GM19025 (cell line): ENCODE measurements at regions not wholly inside any gene's neighbourhood (a gene's known extent, or its start where the extent isn't known, plus 50 kb on each side); places are given as distances from the start of the nearest gene placed in this dataset.

Source experiments
- ATAC-seq: cut with Tn5 transposase; IDR thresholded peaks from one replicate; pipeline ENCODE4 v1.9.1; 2021; ENCODE audit warnings: mild to moderate bottlenecking, low read depth, moderate library complexity; ENCODE audit not compliant: unreplicated experiment

GRCh38 chr15:69648775-69649735 lies 196.4 kb downstream of the RPLP1 start:
- ATAC-seq, result no peak

DNA sequence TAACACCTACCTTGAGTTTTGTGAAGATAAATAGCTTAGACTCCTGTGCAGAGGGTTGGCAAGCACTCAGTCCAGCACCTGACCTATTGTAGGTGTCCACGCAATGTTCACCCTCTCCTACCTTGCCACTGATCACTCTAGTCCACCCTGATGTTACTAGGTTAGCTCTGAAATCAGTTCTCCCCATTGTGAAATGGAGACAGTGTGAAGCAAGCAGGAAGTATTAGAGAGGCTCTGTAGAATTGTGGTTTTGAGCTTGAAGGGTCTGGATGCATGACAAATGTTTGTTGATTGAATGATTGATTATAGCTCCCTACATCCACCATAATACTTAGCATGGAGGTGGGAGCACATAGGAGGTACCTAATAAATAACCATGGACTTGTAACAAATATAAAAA lies 199.7 kb downstream of the RPLP1 start:
- no peak for ATAC-seq

DNA sequence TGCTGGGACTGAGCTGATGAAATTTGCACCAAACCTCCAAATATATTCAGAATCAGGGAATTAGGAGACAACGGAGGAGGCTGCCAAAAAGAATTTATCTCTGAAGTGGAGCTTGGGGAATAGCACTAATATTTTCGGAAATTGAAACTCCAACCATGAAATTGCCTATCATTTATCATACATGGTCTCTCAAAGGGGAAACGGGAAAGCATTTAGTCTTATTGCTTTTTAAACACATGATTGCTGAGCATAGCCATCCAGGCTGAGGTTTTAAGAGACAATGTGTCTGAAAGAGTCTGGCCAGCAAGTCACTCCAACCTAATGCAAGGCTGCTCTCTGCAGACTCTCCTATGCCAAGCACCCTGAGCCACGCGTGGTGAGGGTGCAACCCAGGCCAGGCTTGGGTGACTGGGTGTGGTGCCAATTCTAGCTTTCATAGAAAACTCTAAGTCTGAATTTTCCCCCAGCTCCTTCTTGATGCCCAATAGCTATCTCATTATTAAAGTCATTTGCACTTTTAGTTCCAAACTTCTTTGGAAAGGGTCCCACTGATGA lies 200.2 kb downstream of the RPLP1 start:
- no peak for ATAC-seq

DNA sequence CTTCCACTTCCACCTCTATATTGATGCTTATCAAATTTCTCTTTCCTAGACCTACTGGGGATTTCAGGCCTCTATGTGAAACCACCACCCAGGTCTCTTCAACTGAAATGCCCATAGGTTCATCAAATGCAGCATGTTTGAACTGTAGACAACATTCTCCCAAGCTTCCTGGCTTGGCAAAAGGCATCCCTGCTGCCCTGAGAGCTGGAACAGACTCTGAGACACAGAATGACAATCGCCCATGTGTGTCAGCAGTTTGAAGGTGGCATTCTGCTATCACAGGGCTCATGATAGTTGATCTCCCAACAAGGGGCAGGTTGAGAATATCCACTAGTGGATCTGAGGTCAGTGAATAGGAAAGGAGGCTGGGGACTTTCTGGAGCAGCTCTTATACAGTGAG lies 200.7 kb downstream of the RPLP1 start:
- ATAC-seq, result no peak

- ATAC-seq, result no peak
Measured at GRCh38 chr15:69653846-69654245, 201.2 kb downstream of the RPLP1 start.

DNA sequence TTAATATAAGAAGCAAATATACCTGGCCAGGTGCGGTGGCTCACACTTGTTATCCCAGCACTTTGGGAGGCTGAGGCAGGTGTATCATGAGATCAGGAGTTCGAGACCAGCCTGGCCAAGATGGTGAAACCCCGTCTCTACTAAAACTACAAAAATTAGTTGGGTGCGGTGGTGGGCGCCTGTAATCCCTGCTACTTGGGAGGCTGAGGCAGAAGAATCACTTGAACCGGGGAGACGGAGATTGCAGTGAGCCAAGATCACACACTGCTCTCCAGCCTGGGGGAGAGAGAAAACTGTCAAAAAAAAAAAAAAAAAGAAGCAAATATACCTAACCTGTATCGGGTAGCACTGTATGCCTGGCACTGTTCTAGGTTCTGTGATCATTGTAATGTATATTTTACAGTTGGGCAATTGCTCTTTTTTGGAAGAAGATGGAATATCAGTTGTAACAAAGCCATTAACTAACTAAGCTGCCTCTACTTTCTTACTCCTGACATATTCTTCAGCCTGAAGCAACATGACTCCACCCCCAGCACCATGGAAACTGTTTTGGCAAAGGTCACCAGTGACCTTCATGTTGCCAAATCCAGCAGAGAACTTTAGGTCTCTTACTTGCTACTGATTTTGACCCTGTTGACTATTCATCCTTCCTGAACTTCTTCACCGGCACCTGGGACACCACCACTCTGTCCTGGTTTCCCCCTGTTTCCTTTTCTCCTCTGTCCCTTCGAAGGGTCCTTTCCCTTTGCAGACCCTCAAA lies 203.8 kb downstream of the RPLP1 start:
- ATAC-seq, result no peak

- ATAC-seq, result no peak
Measured at GRCh38 chr15:69657626-69658025, 205.0 kb downstream of the RPLP1 start.

DNA sequence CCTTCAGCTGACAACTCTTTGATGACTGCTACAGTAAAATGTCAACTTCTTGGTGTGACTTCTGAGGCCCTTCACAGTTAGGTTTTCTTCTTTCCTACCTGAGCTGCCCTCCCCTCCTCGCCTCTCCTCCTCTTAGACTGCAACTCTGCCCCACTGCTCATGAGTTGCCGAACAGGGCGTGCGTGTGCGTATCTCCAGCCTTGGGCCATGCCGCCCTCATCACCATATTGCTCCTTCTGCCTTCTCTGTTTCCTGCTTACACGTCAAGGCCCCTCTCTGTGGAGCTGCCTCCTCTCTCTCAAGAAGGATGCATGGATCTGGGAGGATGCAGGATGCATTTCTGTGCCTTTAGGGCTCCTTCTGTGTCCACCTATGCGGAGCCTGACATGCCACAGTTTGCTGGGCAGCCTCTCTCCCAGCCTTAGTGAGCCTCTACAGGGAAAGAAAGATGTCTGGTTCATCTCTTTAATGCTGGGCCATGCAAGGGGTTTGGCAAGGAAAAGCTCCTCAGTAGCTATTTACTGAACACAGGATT lies 205.9 kb downstream of the RPLP1 start:
- no peak for ATAC-seq

- no peak for ATAC-seq
Measured at GRCh38 chr15:69659454-69660050, 206.9 kb downstream of the RPLP1 start.

GRCh38 chr15:69660114-69660513 lies 207.5 kb downstream of the RPLP1 start:
- no peak for ATAC-seq

- no peak for ATAC-seq
Measured at GRCh38 chr15:69660658-69661405, 208.2 kb downstream of the RPLP1 start.

DNA sequence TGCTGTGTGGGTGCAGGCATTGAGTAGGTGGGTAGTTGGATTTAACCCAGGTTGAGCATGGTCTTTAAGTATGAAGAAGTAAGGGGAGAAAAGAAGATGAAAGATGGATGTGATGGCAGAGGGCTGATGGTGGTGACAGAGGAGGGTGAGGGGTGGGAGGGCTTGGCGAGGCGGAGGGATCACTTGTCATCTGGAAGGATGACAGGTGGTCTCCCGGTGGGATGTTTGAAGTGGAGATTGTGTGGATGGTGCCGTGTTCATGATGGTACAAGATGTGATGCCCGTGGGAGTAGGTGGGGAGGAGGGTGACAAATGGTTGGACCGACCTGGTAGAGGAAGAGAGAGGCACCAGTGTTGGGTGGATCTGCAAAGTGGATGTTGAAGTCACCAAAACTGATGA lies 208.8 kb downstream of the RPLP1 start:
- no peak for ATAC-seq

DNA sequence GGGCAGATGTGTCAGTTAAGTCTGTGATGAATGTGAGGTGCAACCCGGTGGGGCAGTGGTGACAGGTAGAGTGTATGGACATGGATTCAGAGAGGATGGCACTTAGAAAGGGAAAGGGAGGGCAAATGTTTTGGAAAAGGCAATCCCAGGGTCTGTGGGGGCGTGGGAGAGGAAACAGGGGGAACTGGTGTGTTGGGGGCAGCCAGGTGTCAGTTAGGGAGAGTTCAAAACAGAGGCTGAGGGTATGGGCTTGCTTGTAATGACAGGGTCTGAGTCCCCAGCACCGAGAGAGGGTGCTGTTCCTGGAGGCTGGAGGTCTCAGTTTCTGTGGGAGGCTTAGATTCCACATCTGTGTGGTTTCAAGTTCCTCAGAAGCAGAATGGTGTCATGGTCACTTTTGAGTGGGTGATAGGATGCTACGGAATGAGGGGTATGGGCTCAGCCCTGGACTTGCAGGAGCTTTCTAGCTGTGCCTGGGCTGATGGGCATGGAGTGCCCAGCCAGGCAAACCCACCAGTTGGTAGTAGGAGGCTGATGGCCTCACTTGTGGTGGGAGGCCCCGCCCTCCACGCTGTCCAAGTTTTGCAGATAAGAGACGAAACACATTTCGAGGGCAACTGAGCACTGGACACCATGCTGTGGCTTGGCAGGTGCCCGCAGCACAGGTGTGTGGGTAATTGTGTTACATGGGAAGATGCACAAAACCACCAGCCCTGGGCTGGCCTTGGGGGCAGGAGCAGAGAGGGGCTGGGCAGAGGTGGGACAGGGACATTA lies 209.4 kb downstream of the RPLP1 start:
- no peak for ATAC-seq

GRCh38 chr15:69662645-69663000 lies 210.0 kb downstream of the RPLP1 start:
- no peak for ATAC-seq

DNA sequence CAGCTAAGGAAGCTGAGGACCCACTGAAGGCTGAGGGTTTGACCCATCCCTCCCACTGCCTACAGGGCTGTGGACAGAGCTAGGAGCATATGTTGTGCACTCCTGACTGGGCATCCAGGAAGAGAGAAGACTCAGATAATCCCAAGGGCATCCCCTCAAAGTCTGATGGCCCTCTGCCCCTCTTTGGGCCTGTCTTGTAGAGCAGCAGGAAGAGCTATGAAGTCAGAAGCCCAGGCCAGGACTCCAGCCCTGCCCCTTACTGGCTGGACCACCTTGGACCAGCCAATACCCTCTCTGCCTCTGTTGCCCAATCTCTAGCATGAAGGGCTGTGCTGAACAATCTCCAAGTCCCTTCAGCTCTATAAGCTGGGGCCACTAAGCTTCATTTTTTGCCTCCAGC lies 210.8 kb downstream of the RPLP1 start:
- ATAC-seq, result no peak

- ATAC-seq, result no peak
Measured at GRCh38 chr15:69663982-69664381, 211.4 kb downstream of the RPLP1 start.

DNA sequence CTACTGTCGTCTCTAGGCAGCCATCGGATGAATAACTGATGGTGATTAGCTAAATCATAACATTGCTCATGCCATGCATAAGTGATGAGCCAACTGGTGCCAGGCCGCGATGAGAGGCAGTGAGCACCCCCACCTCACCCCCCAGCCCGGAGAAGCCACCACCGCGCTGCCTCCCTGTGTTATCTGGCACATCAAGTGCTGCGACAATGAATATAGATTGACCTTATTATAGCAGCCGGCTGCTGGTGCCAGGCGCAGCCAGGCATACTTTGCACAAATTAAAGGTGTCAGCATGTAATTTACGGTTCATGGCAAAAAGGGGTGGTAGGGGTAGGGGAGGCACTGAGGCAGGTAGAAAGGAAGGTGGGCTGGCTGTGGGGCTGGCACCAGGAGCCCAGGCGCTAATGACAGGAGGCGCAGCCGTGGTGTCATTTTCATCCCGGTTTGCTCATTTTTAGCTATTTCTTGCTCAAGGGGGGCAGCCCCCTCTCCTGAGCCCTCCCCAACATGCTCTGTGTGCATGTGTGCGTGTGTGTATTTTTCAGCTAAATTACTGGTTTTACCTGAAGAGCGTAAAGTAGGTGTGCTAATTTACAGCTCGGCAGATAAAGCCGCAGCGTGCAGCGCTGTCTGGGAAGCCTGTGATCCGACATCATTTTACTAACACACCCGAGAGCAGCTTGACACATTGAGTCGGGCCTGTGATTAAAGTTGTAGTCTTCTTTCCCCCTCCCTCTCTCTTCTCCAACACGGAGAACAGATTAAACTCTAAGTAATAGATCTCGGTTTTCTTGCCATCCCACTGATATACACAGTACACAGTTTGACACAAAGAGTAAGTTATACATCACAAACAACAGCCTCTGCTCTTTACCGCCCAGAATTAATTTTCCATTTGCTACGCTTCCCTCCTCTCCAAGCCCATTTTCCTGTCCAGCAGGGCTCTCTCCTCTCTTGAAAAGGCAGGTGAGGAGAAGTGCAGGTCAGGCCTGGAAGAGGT lies 212.3 kb downstream of the RPLP1 start:
- ATAC-seq, result no peak

GRCh38 chr15:69665641-69666111 lies 213.1 kb downstream of the RPLP1 start:
- ATAC-seq, result no peak
